SIG-M5 treated with dmso at 0.1 percent for 504 hours (cell line): ENCODE measurements at regions not wholly inside any gene's neighbourhood (a gene's known extent, or its start where the extent isn't known, plus 50 kb on each side); places are given as distances from the start of the nearest gene placed in this dataset.

Source experiments
- DNase-seq: peaks from one replicate; lab custom pipeline; 2025; ENCODE audit not compliant: unreplicated experiment; lab: John Stamatoyannopoulos, UW

GRCh38 chr5:39501397-39501796, 76.6 kb upstream of the DAB2 start:
- DNase-seq = no peak

GRCh38 chr5:39500551-39501175, 75.9 kb upstream of the DAB2 start:
- DNase-seq = no peak

- no peak for DNase-seq
Observed at GRCh38 chr5:39498278-39498952, 73.6 kb upstream of the DAB2 start.

GRCh38 chr5:39497322-39497721, 72.5 kb upstream of the DAB2 start:
- DNase-seq = no peak

- no peak for DNase-seq
Observed at GRCh38 chr5:39495227-39495626, 70.4 kb upstream of the DAB2 start.

GRCh38 chr5:39494534-39494933, 69.8 kb upstream of the DAB2 start:
- no peak for DNase-seq

GRCh38 chr5:39494107-39494510, 69.3 kb upstream of the DAB2 start:
- no peak for DNase-seq

- no peak for DNase-seq
Observed at GRCh38 chr5:39491210-39491609, 66.4 kb upstream of the DAB2 start.

GRCh38 chr5:39489263-39489662, 64.5 kb upstream of the DAB2 start:
- no peak for DNase-seq

GRCh38 chr5:39486790-39487189, 62.0 kb upstream of the DAB2 start:
- DNase-seq = no peak

- DNase-seq = no peak
Observed at GRCh38 chr5:39486361-39486760, 61.6 kb upstream of the DAB2 start.

GRCh38 chr5:39485079-39485478, 60.3 kb upstream of the DAB2 start:
- no peak for DNase-seq

- DNase-seq = no peak
Observed at GRCh38 chr5:39484673-39485072, 59.9 kb upstream of the DAB2 start.

GRCh38 chr5:39482098-39482497, 57.3 kb upstream of the DAB2 start:
- DNase-seq = no peak

GRCh38 chr5:39479537-39479936, 54.8 kb upstream of the DAB2 start:
- DNase-seq = no peak

GRCh38 chr5:39478863-39479262, 54.1 kb upstream of the DAB2 start:
- DNase-seq = no peak

- DNase-seq = no peak
Observed at GRCh38 chr5:39476843-39477220, 52.1 kb upstream of the DAB2 start.

- DNase-seq = no peak
Observed at GRCh38 chr5:39475881-39476842, 51.4 kb upstream of the DAB2 start.

GRCh38 chr5:39475159-39475571, 50.4 kb upstream of the DAB2 start:
- DNase-seq = no peak
